ENCODE measurements at regions not wholly inside any gene's neighbourhood (a gene's known extent, or its start where the extent isn't known, plus 50 kb on each side); places are given as distances from the start of the nearest gene placed in this dataset.
"Not testable (repeated sequence)": the region's sequence is repeated elsewhere in the genome, so short reads cannot be mapped to it uniquely, and the experiment has no call there.

DNA sequence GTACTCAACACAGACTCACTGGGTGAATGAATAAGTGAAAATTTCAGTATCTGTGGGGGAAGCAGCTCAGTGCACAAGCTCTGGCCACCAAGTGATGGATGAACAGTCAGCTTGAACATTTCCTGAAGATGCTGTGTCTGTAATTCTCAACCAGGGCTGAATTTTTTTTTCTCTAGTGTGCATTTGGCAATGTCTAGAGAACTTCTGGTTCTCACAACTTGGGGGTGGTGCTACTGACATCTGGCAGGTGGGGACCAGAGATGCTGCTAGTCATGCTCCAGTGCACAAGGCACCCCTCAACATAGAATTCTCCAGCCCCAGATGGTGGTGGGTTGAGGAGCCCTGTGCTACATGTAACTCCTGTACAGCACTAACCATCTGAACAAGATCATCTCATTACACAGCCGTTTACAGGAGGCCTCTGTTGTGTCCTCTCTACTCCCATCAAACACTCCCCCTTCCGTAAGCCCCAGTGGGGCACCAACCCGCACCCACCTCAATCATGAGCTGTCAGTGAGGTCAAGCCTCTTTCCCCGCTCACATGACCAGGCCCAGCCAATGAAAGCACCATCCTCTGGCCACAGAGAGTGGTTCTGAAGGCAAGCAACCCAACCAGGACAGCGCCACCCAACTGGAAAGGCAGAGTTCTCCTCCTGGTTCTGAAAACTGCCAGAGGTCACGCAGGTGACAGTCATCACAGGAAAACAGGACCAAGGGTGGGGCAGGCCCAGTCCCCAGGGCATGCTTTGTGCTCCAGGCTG lies 103.9 kb upstream of the PMEPA1 start:
- DNase-seq = no peak

DNA sequence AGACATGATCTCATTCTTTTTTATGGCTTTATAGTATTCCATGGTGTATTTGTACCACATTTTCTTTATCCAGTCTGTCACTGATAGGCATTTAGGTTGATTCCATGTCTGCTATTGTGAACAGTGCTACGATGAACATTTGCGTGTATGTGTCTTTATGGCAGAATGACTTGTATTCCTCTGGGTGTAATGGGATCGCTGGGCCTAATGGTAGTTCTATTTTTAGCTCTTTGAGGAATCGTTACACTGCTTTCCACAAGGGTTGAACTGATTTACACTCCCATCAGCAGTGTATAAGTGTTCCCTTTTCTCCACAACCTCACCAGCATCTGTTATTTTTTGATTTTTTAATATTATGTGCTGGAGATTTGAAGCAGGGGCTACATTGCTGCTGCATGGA lies 102.8 kb upstream of the PMEPA1 start:
- not testable (repeated sequence) for DNase-seq

DNA sequence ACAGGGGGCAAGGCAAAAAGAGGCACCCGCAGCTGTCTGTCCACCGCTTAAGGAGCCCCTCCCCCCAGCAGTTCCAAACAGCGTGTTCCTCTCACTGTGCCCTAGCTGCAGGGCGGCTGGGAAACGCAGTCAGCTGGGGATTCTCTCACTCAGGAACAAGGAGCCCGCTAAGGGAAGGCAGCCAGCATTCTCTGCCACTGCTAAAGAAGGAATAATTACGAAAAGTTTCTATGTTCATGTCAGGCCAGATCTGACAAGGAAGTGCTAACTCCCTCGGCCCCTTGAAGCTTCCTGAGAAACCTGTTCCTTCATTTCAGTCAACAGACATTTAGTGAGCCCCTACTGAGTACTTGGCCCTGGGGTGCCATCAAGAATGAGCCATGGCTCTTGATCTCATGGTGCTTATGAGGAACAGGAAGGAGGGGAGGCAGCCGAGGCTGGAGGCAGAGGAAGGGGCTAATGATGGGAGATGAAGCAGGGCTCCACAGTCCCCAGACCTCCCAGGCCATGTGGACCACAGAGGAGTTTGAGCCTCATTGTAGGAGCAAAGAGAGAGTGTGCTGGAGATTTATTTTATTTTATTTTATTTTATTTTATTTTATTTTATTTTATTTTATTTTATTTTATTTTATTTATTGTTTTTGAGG lies 101.7 kb upstream of the PMEPA1 start:
- peak; percentile 75 for DNase-seq

- DNase-seq = peak; percentile 98
These were observed 100.9 kb upstream of the PMEPA1 start for GRCh38 chr20:57810511-57811373.

DNA sequence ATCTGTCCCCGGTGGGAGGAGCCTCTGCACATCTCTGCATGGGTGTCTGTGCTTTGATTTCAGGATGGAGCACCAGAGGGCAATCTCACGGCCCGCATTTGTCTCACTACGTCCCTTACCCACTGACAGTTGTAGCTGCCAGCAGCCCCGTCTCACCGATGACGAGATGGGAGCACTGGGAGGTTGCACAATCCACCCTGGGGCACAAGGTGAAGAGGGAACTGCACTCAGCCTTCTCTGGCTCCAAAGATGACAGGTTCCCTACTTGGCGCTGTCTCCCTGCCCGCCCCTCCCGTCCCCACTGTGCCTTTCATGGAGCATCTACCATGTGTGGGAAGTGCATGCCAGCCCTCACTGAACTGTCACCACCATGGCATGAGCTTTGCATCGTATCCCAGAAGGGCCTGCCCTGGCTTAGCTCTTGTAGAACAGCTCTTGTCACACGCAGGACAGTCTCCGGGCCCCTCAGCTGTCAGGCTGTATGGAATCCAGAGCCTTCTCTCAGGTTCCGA lies 99.9 kb upstream of the PMEPA1 start:
- DNase-seq = peak; percentile 89

GRCh38 chr20:57809149-57809548 lies 99.3 kb upstream of the PMEPA1 start:
- no peak for DNase-seq

DNA sequence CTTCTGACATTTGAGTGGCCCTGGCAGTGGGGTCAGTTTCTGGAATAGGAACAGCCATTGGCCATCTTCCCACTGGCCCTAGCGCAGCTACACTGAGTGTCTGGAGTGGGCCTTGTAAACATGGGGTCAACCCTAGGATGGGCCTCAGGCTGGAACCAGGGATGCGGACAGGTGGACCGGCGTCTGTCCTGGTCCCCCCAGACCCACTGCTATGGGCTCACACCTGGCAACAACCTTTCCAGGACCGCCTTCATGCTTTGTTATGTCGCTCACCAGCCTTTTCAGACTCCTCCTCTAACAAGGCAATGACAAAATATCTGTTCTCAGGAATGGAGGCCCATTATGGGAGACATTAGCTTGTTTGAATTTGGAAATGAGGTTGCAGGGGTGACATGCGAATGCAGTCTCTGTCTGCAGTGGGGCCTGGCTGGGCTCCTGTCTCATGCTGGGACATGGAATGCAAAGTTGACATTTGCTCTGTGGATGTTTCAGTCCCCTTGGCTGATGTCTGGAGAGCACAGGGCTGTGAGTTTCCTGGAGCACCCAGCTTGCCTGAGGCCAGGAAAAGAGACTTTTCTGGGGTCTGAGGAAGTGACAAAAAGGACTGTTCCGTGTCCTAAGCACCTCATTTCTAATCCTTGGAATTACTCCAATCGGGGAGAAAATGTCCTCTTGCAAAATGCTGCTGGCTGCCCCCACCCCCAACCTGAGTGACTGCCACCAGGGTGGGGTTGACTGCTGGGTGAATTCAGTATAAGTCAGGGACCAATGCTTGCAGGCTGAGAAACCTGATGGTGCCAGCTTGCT lies 98.7 kb upstream of the PMEPA1 start:
- DNase-seq = peak; percentile 67

DNA sequence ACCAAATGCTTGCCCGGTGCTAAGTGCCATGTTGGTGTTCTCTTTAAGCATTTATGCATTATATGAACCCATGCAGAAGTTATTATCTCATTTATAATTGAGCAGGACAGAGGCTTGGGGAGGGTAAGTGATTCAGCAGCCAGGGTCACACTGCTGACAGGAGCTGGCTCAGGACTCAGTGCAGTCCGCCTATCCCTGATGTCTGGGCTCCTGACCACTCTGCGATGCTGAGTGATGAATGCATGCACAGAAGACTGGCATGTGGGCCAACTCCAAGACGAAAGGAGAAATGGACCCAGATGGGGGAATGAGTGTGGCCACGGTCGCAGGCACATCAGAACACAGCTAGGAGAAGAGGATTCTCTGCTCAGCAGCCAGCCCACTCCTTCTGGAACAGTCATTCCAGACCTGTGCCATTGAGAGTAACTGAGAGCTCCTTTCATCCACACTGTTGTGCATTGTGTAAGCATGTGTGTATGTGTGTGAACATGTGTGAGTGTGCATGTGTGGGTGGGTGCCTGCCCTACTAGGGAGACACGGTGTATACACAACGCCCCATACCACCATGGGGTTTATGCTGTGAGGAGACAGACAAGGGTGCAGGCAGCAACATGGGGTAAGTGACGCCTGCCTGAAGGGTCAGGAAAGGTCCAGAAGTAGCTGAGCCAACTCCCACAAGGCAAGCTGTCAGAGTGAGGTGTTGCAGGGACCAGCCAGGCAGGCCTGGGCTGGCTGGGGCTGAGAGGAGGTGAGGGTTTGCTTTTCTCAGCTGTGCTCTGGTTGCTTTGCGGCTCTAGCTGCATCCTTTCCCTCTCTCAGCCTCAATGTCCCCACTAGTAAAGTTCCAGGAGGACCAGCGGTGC lies 97.8 kb upstream of the PMEPA1 start:
- peak; percentile 73 for DNase-seq

DNA sequence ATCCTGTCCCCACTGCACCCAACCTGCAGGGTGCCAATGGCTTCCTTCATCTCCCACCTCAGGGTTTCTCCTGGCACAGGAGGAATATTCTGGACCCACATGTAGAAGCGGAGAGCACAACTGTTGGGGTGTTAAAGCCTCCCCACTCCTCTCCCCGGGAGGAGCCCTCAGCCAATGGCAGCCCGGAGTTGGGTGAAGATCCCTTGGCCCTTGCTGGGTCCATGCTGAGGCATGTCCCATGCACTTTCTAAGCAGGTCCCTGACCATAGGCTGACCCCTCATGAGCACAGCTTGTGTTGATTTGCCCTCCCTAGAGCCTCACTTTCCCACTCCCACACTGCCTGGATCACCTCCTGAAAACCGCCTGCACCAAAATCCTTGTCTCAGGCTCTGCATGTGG lies 97.2 kb upstream of the PMEPA1 start:
- no peak for DNase-seq

DNA sequence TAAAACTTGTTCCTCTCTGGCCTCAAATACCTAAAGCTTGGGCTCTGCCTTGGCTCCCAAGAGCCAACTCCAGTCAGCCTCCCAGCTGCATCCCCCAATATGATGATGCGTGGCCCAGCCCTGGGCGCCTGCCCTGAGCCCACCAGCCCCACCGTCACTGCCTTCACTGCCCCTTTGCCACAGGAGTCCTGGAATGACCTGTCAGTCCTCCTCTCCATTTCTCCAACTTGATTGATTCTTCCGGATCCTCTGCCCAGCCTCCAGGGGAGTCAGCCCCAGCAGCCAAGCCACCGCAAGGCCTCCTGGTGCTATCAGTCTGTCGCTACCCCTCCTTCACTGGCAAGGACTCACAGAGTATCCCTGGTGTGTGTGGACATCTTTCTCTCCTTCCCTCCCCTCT lies 96.7 kb upstream of the PMEPA1 start:
- DNase-seq = peak; percentile 38

- no peak for DNase-seq
These were observed 95.9 kb upstream of the PMEPA1 start for GRCh38 chr20:57805747-57806146.

DNA sequence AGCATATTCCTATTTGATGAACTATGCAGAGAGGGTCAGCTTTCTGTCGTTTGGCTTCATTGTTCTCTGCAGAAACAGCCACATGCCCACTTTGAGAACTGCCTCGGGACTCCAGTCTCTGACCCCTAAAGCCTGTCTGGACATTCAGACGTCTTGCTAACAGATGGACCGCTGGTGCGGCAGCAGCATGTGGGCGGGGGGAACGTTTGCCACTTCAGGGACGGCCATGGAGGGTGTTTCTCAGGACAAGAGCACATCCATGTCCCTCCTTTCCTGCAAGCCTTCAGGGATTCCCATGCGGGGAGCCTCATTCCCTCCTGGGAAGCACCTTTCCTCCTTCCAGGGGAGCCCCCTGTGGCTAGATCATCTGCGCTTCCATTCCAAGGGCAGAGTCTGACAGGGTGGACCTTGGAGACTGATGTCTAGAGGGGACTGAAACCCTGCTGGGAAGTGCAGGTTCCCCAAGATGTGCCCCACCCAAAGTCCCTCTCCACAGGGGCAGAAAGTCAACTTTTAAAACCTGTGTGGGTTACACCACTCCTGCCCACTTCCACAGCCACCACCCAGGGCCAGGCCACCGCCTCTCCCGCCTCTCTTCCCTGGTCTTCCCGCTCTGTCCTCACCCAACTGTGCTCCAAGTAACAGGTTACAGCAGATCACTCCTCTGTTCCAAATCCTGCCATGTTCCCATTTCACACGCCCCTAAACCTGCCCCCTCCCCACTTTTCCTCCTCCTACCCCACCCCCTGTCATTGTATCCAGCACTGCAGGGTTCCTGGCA lies 94.8 kb upstream of the PMEPA1 start:
- DNase-seq = peak; percentile 49

DNA sequence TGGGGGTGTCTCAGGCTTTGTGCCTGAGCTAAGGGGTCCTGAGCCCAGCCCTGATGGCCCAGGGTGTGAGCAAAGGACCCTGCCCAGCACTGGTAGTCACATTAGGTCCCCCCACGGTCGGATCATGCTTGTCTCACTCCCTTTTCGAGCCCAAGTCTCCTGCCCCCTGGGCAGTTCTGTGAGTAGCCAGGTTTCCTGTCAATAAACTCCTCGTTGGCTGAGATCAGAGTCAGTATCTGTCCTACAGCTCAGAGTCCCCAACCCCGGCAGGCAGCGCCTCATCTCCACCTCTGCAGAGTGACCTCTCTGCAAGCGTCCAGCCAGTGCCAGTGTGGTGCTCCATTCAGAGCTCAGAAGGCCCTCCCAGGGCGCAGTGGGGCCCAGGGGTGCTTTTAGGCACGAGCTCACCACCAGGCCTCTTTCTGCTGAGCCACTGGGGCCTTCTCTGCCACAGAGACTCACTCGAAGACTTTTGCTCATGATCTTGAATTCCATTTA lies 93.7 kb upstream of the PMEPA1 start:
- DNase-seq = peak; percentile 57

DNA sequence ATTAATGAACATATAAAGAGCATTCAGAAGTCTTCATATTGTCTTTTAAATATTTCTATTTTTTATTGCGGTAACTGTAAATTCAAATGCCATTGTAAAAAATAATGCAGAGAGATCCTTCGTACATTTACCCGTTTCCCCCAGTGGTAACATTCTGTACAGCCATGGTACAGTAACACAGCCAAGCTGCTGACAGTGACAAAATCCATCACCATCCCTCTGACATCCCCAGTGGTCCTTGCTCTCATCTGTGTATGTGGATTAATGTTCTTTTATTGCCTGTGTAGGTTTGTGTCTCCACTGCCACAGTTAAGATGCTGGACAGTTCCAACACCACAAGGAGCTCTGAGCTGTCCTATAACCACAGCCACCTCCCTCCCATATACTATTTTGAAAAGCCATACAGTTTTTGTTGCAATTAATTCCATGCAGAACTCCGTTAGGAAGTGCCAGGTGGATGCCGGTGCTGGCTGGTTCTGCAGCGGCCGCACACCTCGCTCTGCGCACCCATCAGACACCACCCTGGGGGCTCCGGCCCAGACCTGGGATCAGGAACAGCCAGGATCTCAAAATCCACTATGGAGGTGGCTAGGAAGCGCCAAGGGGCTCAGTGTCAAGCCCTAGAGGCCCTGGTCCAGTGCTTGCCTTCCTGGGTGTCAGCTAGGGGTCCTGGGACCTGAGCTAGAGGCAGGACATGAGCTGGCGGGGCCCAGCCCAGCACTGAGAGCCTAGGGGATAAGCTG lies 93.1 kb upstream of the PMEPA1 start:
- DNase-seq = no peak

DNA sequence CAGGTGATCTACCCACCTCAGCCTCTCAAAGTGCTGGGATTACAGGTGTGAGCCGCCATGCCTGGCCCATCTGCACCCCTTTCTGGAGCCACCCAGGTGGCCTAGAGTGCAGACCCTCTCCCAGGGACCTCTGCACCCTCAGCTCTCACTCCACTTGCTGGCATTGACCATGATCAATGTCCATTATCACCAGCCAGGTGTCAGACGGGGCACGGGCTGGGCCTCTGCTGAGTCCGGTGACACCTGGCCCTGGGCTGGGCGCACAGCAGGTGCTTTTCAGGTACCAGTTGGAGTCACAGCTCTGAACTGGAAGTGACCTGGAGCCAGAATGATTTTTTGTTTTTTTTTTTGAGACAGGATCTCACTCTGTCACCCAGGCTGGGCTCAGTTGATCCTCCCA lies 91.8 kb upstream of the PMEPA1 start:
- DNase-seq = no peak

- peak; percentile 47 for DNase-seq
These were observed 91.1 kb upstream of the PMEPA1 start for GRCh38 chr20:57800791-57801430.

- no peak for DNase-seq
These were observed 87.6 kb upstream of the PMEPA1 start for GRCh38 chr20:57797401-57797800.

DNA sequence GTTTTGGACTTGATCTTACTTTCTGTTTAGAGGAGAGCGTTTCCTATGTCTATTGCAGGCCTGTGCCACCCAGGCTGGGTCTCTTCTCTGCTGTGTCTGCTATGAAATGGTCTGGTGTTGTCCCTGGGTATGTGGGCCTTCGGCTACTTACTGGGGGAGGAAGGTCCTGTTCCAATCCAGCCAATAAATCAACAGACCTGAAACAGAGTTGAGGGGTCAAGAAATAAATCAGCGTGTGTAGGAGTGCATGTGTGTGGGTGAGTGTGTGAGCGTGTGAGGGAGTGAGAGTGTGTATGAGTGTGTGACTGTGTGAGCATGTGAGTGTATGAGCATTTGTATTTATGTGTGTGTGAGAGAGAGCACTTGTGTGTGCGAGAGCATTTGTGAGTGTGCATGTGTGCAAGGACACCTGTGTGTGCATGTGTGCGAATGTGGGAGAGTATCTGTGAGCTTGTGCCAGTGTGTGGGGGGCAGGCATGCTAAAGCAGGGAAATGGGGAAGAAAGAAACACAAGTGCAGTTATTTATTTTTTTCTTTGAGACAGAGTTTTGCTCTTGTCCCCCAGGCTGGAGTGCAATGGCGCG lies 86.3 kb upstream of the PMEPA1 start:
- peak; percentile 15 for DNase-seq

DNA sequence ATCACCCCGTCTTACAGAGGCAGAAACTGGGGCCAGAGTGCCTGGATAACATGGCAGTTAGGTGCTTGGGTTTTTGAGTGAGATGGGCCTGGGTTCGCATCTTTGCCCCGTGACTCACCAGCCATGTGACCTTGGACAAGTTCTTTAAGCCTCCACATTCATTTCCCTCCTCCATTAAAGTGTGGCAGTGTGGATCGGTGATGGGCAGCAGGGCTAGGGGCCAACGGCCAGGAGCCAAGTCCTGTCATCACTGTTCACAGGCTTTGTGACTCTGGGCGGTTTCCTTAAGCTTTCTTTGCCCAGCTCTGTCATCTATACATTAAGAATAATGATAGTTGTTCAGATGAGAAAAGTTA lies 85.5 kb upstream of the PMEPA1 start:
- DNase-seq = peak; percentile 83

All from islet precursor cell (in vitro differentiated cells).